Pancreas (tissue), 10 donors: ENCODE measurements at regions not wholly inside any gene's neighbourhood (a gene's known extent, or its start where the extent isn't known, plus 50 kb on each side); places are given as distances from the start of the nearest gene placed in this dataset.
"Not testable (repeated sequence)": the region's sequence is repeated elsewhere in the genome, so short reads cannot be mapped to it uniquely, and the experiment has no call there.

ENCODE experiments used
- ATAC-seq, 4 donors: fragments of 200-7000 bp; cut with Tn5 transposase; one replicate each; pipeline versions ENCODE4 v1.8.0 to v1.9.1; 2020; ENCODE audit warnings: mild to moderate bottlenecking in 4 of 4, moderate library complexity in 4 of 4
- DNase-seq, 6 donors: peaks; one replicate each; pipeline ENCODE4 v3.0.0-alpha.2; 2020
- FAIRE-seq: peaks from 2 replicates; lab custom pipeline; 2012; peaks lifted over from hg19 to GRCh38; lab: Jason Lieb, UNC
- H3K27ac ChIP-seq, 4 donors: fragments of 200-600 bp; sonication (generic); 1 replicate in 3 of 4; 2 replicates in 1 of 4; pipeline versions ENCODE4 v1.5.0 to v1.8.0; 2020
- H3K27me3 ChIP-seq, 4 donors: fragments of 200-600 bp; one replicate each; pipeline ENCODE4 v1.8.0; 2021
- H3K36me3 ChIP-seq, 3 donors: fragments of 200-600 bp; sonication (generic) in 1 of 3; one replicate each; pipeline versions ENCODE4 v1.5.0 to v1.8.0; 2020 to 2021
- H3K4me1 ChIP-seq, 3 donors: fragments of 200-600 bp; one replicate each; pipeline ENCODE4 v1.8.0; 2021
- H3K4me3 ChIP-seq, 4 donors: fragments of 200-600 bp; sonication (generic) in 2 of 4; one replicate each; pipeline versions ENCODE4 v1.5.0 to v1.8.0; 2020 to 2021
- H3K9me3 ChIP-seq, 4 donors: fragments of 200-600 bp; one replicate each; pipeline ENCODE4 v1.8.0; 2021
- WGBS, 2 donors: extraction: QIAGEN DNeasy Blood & Tissue Kit; methylation state at CpG; one replicate each; pipeline ENCODE4 v1.1.7; 2013; 5-methylcytosine and 5-hydroxymethylcytosine counted together
- intact Hi-C, 3 donors: fragments of 100-400 bp; cut with DNase I; formaldehyde crosslinking; loops; one replicate each; pipeline versions ENCODE4 v1.11.1 to v1.14.2; 2022
- TF ChIP-seq, protein P1 (sequence below), 4 donors: fragments of 200-600 bp; sonication (generic) in 3 of 4; IDR thresholded peaks; one replicate each; pipeline versions ENCODE4 v1.5.0 to v1.8.0; 2021; ENCODE audit warnings: antibody characterized with exemption in 4 of 4
- donor health status: healthy with polysubstance abuse.
- donor health status: DM: no; HTN: no; CAD: no; lungs with moderate emphysema.
- donor health status: DM: no; HTN: no; CAD: no.
- donor health status: control.
- donor health status: control.
- donor health status: Bipolar disorder and iron deficiency.
- donor health status: DM: yes; HTN: yes; CAD: no.
- donor health status: DM: no; HTN: no; CAD: no.
- donor health status: DM: no; HTN: no; CAD: no.
- donor health status: DM: yes; HTN: yes; CAD: no.

DNA sequence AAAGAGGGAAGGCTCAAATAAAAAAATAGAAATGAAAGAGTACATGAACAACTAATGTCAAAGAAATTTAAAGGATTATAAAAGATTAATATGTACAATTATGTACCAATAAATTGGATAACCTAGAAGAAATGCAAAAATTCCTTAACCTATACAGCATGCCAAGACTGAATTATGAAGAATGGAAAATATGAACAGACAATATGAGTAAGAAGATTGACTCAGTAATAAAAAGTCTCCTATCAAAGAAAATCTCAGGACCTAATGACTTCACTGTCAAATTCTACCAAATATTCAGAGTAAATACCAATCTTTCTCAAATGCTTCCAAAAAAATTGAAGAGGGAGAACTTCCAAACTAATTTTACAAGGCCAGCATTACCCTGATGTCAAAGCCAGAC, 120.2 kb upstream of the SPOPL start:
- Histone ChIP-seq H3K36me3 (no peaks in the 10 kb centered on the region), H3K27me3 (no peaks in the 10 kb centered on the region), H3K4me1 (no peaks in the 10 kb centered on the region), H3K9me3 (no peaks in the 10 kb centered on the region), H3K4me3 (no peak overlapping the region), H3K27ac (no peak overlapping the region)
- ATAC-seq (no peak), DNase-seq (no peak), FAIRE-seq (peak; percentile 13)
- TF ChIP-seq, protein P1, sequence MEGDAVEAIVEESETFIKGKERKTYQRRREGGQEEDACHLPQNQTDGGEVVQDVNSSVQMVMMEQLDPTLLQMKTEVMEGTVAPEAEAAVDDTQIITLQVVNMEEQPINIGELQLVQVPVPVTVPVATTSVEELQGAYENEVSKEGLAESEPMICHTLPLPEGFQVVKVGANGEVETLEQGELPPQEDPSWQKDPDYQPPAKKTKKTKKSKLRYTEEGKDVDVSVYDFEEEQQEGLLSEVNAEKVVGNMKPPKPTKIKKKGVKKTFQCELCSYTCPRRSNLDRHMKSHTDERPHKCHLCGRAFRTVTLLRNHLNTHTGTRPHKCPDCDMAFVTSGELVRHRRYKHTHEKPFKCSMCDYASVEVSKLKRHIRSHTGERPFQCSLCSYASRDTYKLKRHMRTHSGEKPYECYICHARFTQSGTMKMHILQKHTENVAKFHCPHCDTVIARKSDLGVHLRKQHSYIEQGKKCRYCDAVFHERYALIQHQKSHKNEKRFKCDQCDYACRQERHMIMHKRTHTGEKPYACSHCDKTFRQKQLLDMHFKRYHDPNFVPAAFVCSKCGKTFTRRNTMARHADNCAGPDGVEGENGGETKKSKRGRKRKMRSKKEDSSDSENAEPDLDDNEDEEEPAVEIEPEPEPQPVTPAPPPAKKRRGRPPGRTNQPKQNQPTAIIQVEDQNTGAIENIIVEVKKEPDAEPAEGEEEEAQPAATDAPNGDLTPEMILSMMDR (IDR thresholded peaks at IDR 0.05): no peak
- intact Hi-C loops: no loop called here

DNA sequence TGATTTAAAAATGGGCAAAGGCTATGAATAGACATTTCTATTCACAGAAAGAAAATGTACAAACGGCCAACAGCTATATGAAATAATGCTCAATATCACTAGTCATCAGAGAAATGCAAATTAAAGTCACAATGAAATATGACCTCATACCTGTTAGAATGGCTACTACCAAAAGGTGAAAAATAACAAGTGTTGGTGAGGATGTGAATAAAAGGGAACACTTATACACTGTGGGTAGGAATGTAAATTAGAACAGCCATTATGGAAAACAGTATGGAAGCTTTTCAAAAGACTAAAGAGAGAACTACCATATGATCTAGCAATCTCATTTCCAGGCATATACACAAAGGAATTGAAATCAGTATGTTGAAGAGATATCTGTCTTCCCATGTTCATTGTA, 118.9 kb upstream of the SPOPL start:
- intact Hi-C loops: no loop called here
- ATAC-seq (no peak), DNase-seq (no peak), FAIRE-seq (no peak)
- no peaks in the 10 kb centered on the region for H3K9me3 ChIP-seq
- H3K4me1 ChIP-seq: no peaks in the 10 kb centered on the region
- H3K4me3 ChIP-seq: no peak overlapping the region
- no peaks in the 10 kb centered on the region for H3K36me3 ChIP-seq
- WGBS, 2 donors: 87 to 98% methylated on average over 1 of the region's 1 CpG
- TF ChIP-seq, protein P1 (IDR thresholded peaks at IDR 0.05): no peak
- H3K27ac ChIP-seq: no peak overlapping the region
- no peaks in the 10 kb centered on the region for H3K27me3 ChIP-seq

DNA sequence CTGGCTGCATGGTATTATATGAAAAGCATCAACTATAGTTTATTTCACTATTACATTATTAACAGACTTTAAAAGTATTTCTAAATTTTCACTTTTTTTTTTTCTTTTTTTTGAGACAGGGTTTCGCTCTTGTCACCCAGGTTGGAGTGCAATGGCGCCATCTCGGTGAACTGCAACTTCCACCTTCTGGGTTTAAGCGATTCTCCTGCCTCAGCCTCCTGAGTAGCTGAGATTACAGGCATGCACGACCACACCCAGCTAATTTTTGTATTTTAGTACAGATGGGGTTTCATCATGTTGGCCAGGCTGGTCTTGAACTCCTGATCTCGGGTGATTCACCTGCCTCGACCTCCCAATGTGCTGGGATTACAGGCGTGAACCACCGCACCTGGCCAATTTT, 115.4 kb upstream of the SPOPL start:
- DNase-seq, H3K27ac ChIP-seq, H3K9me3 ChIP-seq, H3K4me3 ChIP-seq, intact Hi-C loops, ATAC-seq, H3K4me1 ChIP-seq, H3K36me3 ChIP-seq, H3K27me3 ChIP-seq, FAIRE-seq: not testable (repeated sequence)
- WGBS, 2 donors: 95% methylated on average over 9 of the region's 9 CpGs

DNA sequence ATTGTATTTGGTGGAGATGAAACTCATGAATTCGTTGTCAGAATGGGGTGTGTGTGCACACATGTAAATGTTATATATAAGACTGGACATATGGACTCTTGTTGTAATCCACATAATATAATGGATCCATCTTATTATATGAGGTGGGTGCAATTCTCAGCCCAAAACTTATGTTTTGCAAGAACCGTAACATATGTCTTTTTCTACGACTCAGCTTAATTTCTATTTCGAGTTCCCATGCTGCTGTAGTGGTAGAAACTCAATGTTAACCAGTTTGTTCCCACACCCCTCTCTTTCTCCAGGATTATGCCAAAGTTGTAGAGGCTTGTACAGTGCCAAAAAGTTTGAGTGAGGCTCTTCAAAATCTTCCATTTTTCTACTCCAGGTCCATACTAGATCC, 112.5 kb upstream of the SPOPL start:
- Histone ChIP-seq H3K4me1 (no peaks in the 10 kb centered on the region), H3K9me3 (no peaks in the 10 kb centered on the region), H3K27me3 (no peaks in the 10 kb centered on the region), H3K4me3 (no peak overlapping the region), H3K27ac (no peak overlapping the region), H3K36me3 (no peaks in the 10 kb centered on the region)
- TF ChIP-seq, protein P1 (IDR thresholded peaks at IDR 0.05): no peak
- FAIRE-seq (no peak), DNase-seq (no peak), ATAC-seq (no peak)
- intact Hi-C loops: no loop called here
- 85 to 89% methylated on average over 4 of the region's 4 CpGs for WGBS, 2 donors

DNA sequence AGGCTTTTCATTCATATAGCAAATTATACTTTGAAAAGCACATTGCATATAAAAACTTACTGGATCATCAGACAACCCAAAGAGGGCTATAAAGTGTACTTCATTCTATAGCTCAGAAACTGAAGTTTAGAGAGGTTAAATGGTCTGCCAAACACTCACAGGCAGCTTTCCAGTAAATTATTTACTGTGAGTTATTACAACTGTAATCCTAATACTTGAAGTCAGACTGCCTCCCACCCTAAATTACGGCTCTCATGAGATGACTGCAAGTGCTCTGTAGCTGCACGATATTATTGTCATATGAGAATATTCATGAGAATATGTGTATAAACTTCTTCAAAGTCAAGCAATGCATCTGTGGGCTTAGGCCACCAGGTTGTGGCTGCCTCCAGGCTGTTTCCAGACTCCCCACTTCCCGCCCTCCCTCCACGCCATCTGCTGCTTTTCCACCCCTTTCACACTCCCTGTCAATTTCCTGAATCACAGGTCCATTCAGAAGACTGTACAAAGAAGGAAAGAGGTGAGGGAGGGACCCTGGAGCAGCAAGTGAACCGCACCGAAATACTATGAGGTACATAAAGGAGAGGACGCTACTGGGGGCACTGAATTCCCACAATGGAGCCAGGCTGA, 111.1 kb upstream of the SPOPL start:
- WGBS, 2 donors: 95 to 96% methylated on average over 7 of the region's 7 CpGs
- no peak for DNase-seq
- no peaks in the 10 kb centered on the region for H3K36me3 ChIP-seq
- FAIRE-seq: no peak
- H3K4me1 ChIP-seq: no peaks in the 10 kb centered on the region
- H3K27ac ChIP-seq: no peak overlapping the region
- H3K9me3 ChIP-seq: no peaks in the 10 kb centered on the region
- TF ChIP-seq, protein P1 (IDR thresholded peaks at IDR 0.05): no peak
- intact Hi-C loops: no loop called here
- H3K4me3 ChIP-seq: no peak overlapping the region
- ATAC-seq: no peak
- no peaks in the 10 kb centered on the region for H3K27me3 ChIP-seq
